ENCODE measurements at regions not wholly inside any gene's neighbourhood (a gene's known extent, or its start where the extent isn't known, plus 50 kb on each side); places are given as distances from the start of the nearest gene placed in this dataset.

- intact Hi-C loops (cut with micrococcal nuclease), result no loop called here
- dilution Hi-C loops (cut with MboI; ENCODE audit: extremely low pct_ligation_motif_present, low sequenced_read_pairs), result no loop called here
- Histone ChIP-seq H3K36me3 (ENCODE audit: control insufficient read depth in 2 of 2, extremely low read depth in 1 of 2, insufficient read depth in 2 of 2, low read length in 2 of 2) (no peaks in the 10 kb centered on the region), H3K4me3 (replicated peaks in 1 of 3; ENCODE audit: insufficient read depth in 1 of 3, low read depth in 1 of 3, low read length in 3 of 3) (no peak overlapping the region), H3K79me2 (ENCODE audit: control insufficient read depth, insufficient read depth, low read length) (no peaks in the 10 kb centered on the region), H3K9me3 (replicated peaks; ENCODE audit: control insufficient read depth, insufficient read depth, low read length) (no peaks in the 10 kb centered on the region), H3K27ac (ENCODE audit: insufficient read depth, low read depth, low read length) (no peak overlapping the region), H3K9me1 (replicated peaks; ENCODE audit: control insufficient read depth, extremely low read depth, insufficient read depth, low read length) (no peaks in the 10 kb centered on the region), H3K4me2 (ENCODE audit: insufficient read depth, low read length) (no peak overlapping the region), H2AFZ (ENCODE audit: low read depth, low read length) (no peak overlapping the region), H3K9ac (replicated peaks; ENCODE audit: extremely low read depth, insufficient read depth, low read length) (no peak overlapping the region), H4K20me1 (replicated peaks; ENCODE audit: control insufficient read depth, extremely low read depth, insufficient read depth, low read length) (no peaks in the 10 kb centered on the region), H3K27me3 (ENCODE audit: control insufficient read depth in 2 of 2, insufficient read depth in 2 of 2, low read length in 2 of 2) (no peaks in the 10 kb centered on the region), H3K4me1 (ENCODE audit: control insufficient read depth, extremely low read depth, insufficient read depth, low read length) (no peaks in the 10 kb centered on the region)
- BruUV-seq (replicated peaks), result no TSS peak
- ChIA-PET CTCF (no interaction called here), POLR2A (no interaction called here)
- no peak for DNase-seq (ENCODE audit: low read depth, low spot score)
- TF ChIP-seq MAX (IDR thresholded peaks at IDR 0.05; ENCODE audit: insufficient read depth, insufficient read length) (no peak), FOS (IDR thresholded peaks at IDR 0.05; ENCODE audit: borderline replicate concordance, insufficient read depth, low read length) (no peak), MYC (IDR thresholded peaks at IDR 0.05; ENCODE audit: low read depth, low read length) (no peak), GATA2 (IDR thresholded peaks at IDR 0.05; ENCODE audit: insufficient read depth, insufficient read length, low read depth, low read length) (no peak), JUN (IDR thresholded peaks at IDR 0.05; ENCODE audit: borderline replicate concordance, insufficient read depth, insufficient read length, low read depth) (no peak)
- no peak for FAIRE-seq
Measured at GRCh38 chr4:156523991-156524390, 447.6 kb downstream of the PDGFC start.

- no peak overlapping the region for H3K4me3 ChIP-seq (replicated peaks in 1 of 3; ENCODE audit: insufficient read depth in 1 of 3, low read depth in 1 of 3, low read length in 3 of 3)
- BruUV-seq (replicated peaks), result no TSS peak
- no peaks in the 10 kb centered on the region for H3K9me1 ChIP-seq (replicated peaks; ENCODE audit: control insufficient read depth, extremely low read depth, insufficient read depth, low read length)
- H2AFZ ChIP-seq (ENCODE audit: low read depth, low read length), result no peak overlapping the region
- FAIRE-seq (no peak), DNase-seq (ENCODE audit: low read depth, low spot score) (no peak)
- H3K9ac ChIP-seq (replicated peaks; ENCODE audit: extremely low read depth, insufficient read depth, low read length), result no peak overlapping the region
- H3K4me2 ChIP-seq (ENCODE audit: insufficient read depth, low read length), result no peak overlapping the region
- POLR2A ChIA-PET, result no interaction called here
- no peak overlapping the region for H3K27ac ChIP-seq (ENCODE audit: insufficient read depth, low read depth, low read length)
- H4K20me1 ChIP-seq (replicated peaks; ENCODE audit: control insufficient read depth, extremely low read depth, insufficient read depth, low read length), result no peaks in the 10 kb centered on the region
- dilution Hi-C loops (cut with MboI; ENCODE audit: extremely low pct_ligation_motif_present, low sequenced_read_pairs), result no loop called here
- intact Hi-C loops (cut with micrococcal nuclease), result no loop called here
- no peak for TF ChIP-seq POLR2A (IDR thresholded peaks at IDR 0.05; ENCODE audit: low read depth, low read length)
- no peak for TF ChIP-seq FOS (IDR thresholded peaks at IDR 0.05; ENCODE audit: borderline replicate concordance, insufficient read depth, low read length)
- no peak for TF ChIP-seq MAX (IDR thresholded peaks at IDR 0.05; ENCODE audit: insufficient read depth, insufficient read length)
- no peak for TF ChIP-seq MYC (IDR thresholded peaks at IDR 0.05; ENCODE audit: low read depth, low read length)
- no peak for TF ChIP-seq GATA2 (IDR thresholded peaks at IDR 0.05; ENCODE audit: insufficient read depth, insufficient read length, low read depth, low read length)
- no peak for TF ChIP-seq CTCF (IDR thresholded peaks at IDR 0.05; ENCODE audit: extremely low read depth in 1 of 2, insufficient read depth in 1 of 2, low read depth in 1 of 2, low read length in 2 of 2)
- TF ChIP-seq POLR2AphosphoS5 (IDR thresholded peaks at IDR 0.05; ENCODE audit: insufficient read depth, low read depth, low read length), result no peak
- no peak for TF ChIP-seq JUN (IDR thresholded peaks at IDR 0.05; ENCODE audit: borderline replicate concordance, insufficient read depth, insufficient read length, low read depth)
- no peak for TF ChIP-seq EZH2 (IDR thresholded peaks at IDR 0.05; ENCODE audit: borderline replicate concordance, low read depth, low read length, severe bottlenecking)
- CTCF ChIA-PET, result no interaction called here
- no peaks in the 10 kb centered on the region for H3K9me3 ChIP-seq (replicated peaks; ENCODE audit: control insufficient read depth, insufficient read depth, low read length)
- no peaks in the 10 kb centered on the region for H3K79me2 ChIP-seq (ENCODE audit: control insufficient read depth, insufficient read depth, low read length)
- H3K27me3 ChIP-seq (ENCODE audit: control insufficient read depth in 2 of 2, insufficient read depth in 2 of 2, low read length in 2 of 2), result no peaks in the 10 kb centered on the region
- H3K4me1 ChIP-seq (ENCODE audit: control insufficient read depth, extremely low read depth, insufficient read depth, low read length), result no peaks in the 10 kb centered on the region
- no peaks in the 10 kb centered on the region for H3K36me3 ChIP-seq (ENCODE audit: control insufficient read depth in 2 of 2, extremely low read depth in 1 of 2, insufficient read depth in 2 of 2, low read length in 2 of 2)
Measured at GRCh38 chr4:156523492-156523891, 448.1 kb downstream of the PDGFC start.

All from endothelial cell of umbilical vein (primary cell).